ENCODE measurements at regions not wholly inside any gene's neighbourhood (a gene's known extent, or its start where the extent isn't known, plus 50 kb on each side); places are given as distances from the start of the nearest gene placed in this dataset.

- TF ChIP-seq, protein P1, sequence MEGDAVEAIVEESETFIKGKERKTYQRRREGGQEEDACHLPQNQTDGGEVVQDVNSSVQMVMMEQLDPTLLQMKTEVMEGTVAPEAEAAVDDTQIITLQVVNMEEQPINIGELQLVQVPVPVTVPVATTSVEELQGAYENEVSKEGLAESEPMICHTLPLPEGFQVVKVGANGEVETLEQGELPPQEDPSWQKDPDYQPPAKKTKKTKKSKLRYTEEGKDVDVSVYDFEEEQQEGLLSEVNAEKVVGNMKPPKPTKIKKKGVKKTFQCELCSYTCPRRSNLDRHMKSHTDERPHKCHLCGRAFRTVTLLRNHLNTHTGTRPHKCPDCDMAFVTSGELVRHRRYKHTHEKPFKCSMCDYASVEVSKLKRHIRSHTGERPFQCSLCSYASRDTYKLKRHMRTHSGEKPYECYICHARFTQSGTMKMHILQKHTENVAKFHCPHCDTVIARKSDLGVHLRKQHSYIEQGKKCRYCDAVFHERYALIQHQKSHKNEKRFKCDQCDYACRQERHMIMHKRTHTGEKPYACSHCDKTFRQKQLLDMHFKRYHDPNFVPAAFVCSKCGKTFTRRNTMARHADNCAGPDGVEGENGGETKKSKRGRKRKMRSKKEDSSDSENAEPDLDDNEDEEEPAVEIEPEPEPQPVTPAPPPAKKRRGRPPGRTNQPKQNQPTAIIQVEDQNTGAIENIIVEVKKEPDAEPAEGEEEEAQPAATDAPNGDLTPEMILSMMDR (conservative IDR thresholded peaks at IDR 0.05 in 1 of 2, IDR thresholded peaks at IDR 0.05 in 1 of 2; ENCODE audit: extremely low read depth in 1 of 2, insufficient read depth in 1 of 2, low read depth in 1 of 2, low read length in 2 of 2) = no peak
- no peak for TF ChIP-seq EZH2 (IDR thresholded peaks at IDR 0.05; ENCODE audit: borderline replicate concordance, low read length)
These were observed 292.7 kb downstream of the GLRX3 start for GRCh38 chr10:130428936-130429335.
